ENCODE measurements at regions not wholly inside any gene's neighbourhood (a gene's known extent, or its start where the extent isn't known, plus 50 kb on each side); places are given as distances from the start of the nearest gene placed in this dataset.

- TF ChIP-seq CTCF (conservative IDR thresholded peaks at IDR 0.05 in 1 of 2, IDR thresholded peaks at IDR 0.05 in 1 of 2; ENCODE audit: low read depth in 1 of 2, low read length in 2 of 2), result no peak
- no peak for TF ChIP-seq EZH2 (IDR thresholded peaks at IDR 0.05; ENCODE audit: low read length, missing control alignments)
Observed at GRCh38 chr15:97717806-97718205, 242.7 kb upstream of the ARRDC4 start.

Measured in fibroblast of lung (primary cell).